ENCODE measurements at regions not wholly inside any gene's neighbourhood (a gene's known extent, or its start where the extent isn't known, plus 50 kb on each side); places are given as distances from the start of the nearest gene placed in this dataset.

DNA sequence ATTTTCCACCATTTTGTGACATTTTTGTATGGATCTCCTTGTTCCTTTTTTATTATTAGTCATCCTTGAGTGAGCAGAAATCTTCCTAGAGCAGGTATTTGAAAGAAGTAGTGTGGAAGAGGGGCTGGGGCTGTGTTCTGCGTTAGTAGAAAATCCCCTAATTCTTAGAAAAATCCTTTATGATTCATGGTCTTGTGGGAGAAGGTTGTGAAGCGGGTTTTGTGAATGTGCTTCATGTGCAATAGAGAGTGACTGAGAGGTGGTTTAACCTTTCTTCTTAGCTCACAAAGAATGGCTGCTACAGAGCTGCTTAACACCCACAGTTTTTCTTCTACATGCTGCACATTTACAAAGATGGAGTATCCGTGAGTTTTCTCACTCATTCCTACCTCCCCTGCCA, 220.5 kb downstream of the IDS start:
- ChIA-PET RAD21 (ENCODE audit: unreplicated experiment) (interaction anchor here (0.7 to 4.0 kb wide), 19 partner anchors 14 to 399 kb away, joined by 3 to 47 read pairs (median 4); no protein-coding TSS in a partner anchor), SMC1A (ENCODE audit: uncharacterized antibody, unreplicated experiment) (interaction anchor here (0.6 to 3.2 kb wide), 20 partner anchors 13 to 404 kb away, joined by 3 to 50 read pairs (median 6); no protein-coding TSS in a partner anchor), CTCF (interaction anchor here (0.6 to 3.1 kb wide), 12 partner anchors 10 to 1234 kb away, joined by 3 to 20 read pairs (median 4); no protein-coding TSS in a partner anchor), POLR2A (interaction anchor here (1.0 to 2.3 kb wide), 6 partner anchors 11 to 85 kb away, joined by 3 to 10 read pairs (median 4); no protein-coding TSS in a partner anchor)
- no peak overlapping the region for H3K4me2 ChIP-seq (ENCODE audit: control insufficient read depth, insufficient read depth)
- no peak overlapping the region for H3K4me3 ChIP-seq
- no peaks in the 10 kb centered on the region for H3K79me2 ChIP-seq (ENCODE audit: control insufficient read depth, insufficient read depth, low read length)
- H4K20me1 ChIP-seq (ENCODE audit: control insufficient read depth, insufficient read depth), result no peaks in the 10 kb centered on the region
- ATAC-seq, result peak; percentile 79
- H2AFZ ChIP-seq (ENCODE audit: control insufficient read depth, low read depth, low read length), result no peak overlapping the region
- no peaks in the 10 kb centered on the region for H3K27me3 ChIP-seq (replicated peaks in 1 of 2; ENCODE audit: control insufficient read depth in 2 of 2, insufficient read depth in 2 of 2, low read length in 1 of 2)
- whole genome bisulfite sequencing (ENCODE audit: insufficient coverage, insufficient replicate concordance, low lambda C conversion rate, missing lambda C conversion rate), result 0% methylated on average over 3 of the region's 3 CpGs
- H3K9me3 ChIP-seq (replicated peaks; ENCODE audit: control insufficient read depth, insufficient read depth, low read length), result no peaks in the 10 kb centered on the region
- no peak for DNase-seq (ENCODE audit: low read depth, low spot score)
- no peak overlapping the region for H3K9ac ChIP-seq (ENCODE audit: control insufficient read depth, insufficient read depth, low read length)
- no peak overlapping the region for H3K27ac ChIP-seq (ENCODE audit: control insufficient read depth, insufficient read depth)
- H3K4me1 ChIP-seq (ENCODE audit: control insufficient read depth, insufficient read depth, low read length), result no peaks in the 10 kb centered on the region
- in situ Hi-C loops (cut with MboI), result loop anchor here (5.0 kb wide), 1 partner anchor 1237 kb away; no protein-coding TSS in a partner anchor
- intact Hi-C loops (cut with micrococcal nuclease; ENCODE audit: unreplicated experiment), result loop anchor here (5.0 to 10.0 kb wide), 7 partner anchors 137 to 1150 kb away; no protein-coding TSS in a partner anchor
- no peaks in the 10 kb centered on the region for H3K36me3 ChIP-seq (ENCODE audit: control insufficient read depth in 2 of 2, insufficient read depth in 2 of 2, low read length in 1 of 2)
- FAIRE-seq, result no peak
- no TSS peak for BruUV-seq (replicated peaks)
- TF ChIP-seq STAT3 (IDR thresholded peaks at IDR 0.05; ENCODE audit: low read depth, low read length), result no peak
- no peak for TF ChIP-seq WRNIP1 (IDR thresholded peaks at IDR 0.05; ENCODE audit: borderline replicate concordance, low read depth, low read length)
- no peak for TF ChIP-seq POLR2AphosphoS5 (IDR thresholded peaks at IDR 0.05; ENCODE audit: low read length)
- TF ChIP-seq RB1 (IDR thresholded peaks at IDR 0.05; ENCODE audit: borderline replicate concordance), result no peak
- no peak for TF ChIP-seq HDAC6 (IDR thresholded peaks at IDR 0.05; ENCODE audit: unreplicated experiment)
- no peak for TF ChIP-seq STAT1 (conservative IDR thresholded peaks at IDR 0.05)
- TF ChIP-seq ZNF274 (IDR thresholded peaks at IDR 0.05; ENCODE audit: insufficient read depth, insufficient read length), result no peak
- TF ChIP-seq ZNF384 (IDR thresholded peaks at IDR 0.05; ENCODE audit: borderline replicate concordance, low read depth, low read length), result no peak
- TF ChIP-seq, protein P1, sequence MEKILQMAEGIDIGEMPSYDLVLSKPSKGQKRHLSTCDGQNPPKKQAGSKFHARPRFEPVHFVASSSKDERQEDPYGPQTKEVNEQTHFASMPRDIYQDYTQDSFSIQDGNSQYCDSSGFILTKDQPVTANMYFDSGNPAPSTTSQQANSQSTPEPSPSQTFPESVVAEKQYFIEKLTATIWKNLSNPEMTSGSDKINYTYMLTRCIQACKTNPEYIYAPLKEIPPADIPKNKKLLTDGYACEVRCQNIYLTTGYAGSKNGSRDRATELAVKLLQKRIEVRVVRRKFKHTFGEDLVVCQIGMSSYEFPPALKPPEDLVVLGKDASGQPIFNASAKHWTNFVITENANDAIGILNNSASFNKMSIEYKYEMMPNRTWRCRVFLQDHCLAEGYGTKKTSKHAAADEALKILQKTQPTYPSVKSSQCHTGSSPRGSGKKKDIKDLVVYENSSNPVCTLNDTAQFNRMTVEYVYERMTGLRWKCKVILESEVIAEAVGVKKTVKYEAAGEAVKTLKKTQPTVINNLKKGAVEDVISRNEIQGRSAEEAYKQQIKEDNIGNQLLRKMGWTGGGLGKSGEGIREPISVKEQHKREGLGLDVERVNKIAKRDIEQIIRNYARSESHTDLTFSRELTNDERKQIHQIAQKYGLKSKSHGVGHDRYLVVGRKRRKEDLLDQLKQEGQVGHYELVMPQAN (conservative IDR thresholded peaks at IDR 0.05), result no peak
- TF ChIP-seq ATF7 (IDR thresholded peaks at IDR 0.05; ENCODE audit: low read depth), result no peak
- TF ChIP-seq PAX5 (IDR thresholded peaks at IDR 0.05; ENCODE audit: borderline replicate concordance, low read depth, low read length), result no peak
- TF ChIP-seq MEF2B (IDR thresholded peaks at IDR 0.05; ENCODE audit: partially characterized antibody, poor library complexity, severe bottlenecking), result peak; percentile 17
- TF ChIP-seq JUNB (IDR thresholded peaks at IDR 0.05), result no peak
- TF ChIP-seq RUNX3 (IDR thresholded peaks at IDR 0.05; ENCODE audit: low read length), result peak; percentile 17; the same call in 1 of the 2 replicates
- TF ChIP-seq, protein P2, sequence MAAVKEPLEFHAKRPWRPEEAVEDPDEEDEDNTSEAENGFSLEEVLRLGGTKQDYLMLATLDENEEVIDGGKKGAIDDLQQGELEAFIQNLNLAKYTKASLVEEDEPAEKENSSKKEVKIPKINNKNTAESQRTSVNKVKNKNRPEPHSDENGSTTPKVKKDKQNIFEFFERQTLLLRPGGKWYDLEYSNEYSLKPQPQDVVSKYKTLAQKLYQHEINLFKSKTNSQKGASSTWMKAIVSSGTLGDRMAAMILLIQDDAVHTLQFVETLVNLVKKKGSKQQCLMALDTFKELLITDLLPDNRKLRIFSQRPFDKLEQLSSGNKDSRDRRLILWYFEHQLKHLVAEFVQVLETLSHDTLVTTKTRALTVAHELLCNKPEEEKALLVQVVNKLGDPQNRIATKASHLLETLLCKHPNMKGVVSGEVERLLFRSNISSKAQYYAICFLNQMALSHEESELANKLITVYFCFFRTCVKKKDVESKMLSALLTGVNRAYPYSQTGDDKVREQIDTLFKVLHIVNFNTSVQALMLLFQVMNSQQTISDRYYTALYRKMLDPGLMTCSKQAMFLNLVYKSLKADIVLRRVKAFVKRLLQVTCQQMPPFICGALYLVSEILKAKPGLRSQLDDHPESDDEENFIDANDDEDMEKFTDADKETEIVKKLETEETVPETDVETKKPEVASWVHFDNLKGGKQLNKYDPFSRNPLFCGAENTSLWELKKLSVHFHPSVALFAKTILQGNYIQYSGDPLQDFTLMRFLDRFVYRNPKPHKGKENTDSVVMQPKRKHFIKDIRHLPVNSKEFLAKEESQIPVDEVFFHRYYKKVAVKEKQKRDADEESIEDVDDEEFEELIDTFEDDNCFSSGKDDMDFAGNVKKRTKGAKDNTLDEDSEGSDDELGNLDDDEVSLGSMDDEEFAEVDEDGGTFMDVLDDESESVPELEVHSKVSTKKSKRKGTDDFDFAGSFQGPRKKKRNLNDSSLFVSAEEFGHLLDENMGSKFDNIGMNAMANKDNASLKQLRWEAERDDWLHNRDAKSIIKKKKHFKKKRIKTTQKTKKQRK (IDR thresholded peaks at IDR 0.05; ENCODE audit: low read depth, low read length), result no peak
- TF ChIP-seq, protein P3, sequence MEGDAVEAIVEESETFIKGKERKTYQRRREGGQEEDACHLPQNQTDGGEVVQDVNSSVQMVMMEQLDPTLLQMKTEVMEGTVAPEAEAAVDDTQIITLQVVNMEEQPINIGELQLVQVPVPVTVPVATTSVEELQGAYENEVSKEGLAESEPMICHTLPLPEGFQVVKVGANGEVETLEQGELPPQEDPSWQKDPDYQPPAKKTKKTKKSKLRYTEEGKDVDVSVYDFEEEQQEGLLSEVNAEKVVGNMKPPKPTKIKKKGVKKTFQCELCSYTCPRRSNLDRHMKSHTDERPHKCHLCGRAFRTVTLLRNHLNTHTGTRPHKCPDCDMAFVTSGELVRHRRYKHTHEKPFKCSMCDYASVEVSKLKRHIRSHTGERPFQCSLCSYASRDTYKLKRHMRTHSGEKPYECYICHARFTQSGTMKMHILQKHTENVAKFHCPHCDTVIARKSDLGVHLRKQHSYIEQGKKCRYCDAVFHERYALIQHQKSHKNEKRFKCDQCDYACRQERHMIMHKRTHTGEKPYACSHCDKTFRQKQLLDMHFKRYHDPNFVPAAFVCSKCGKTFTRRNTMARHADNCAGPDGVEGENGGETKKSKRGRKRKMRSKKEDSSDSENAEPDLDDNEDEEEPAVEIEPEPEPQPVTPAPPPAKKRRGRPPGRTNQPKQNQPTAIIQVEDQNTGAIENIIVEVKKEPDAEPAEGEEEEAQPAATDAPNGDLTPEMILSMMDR (IDR thresholded peaks at IDR 0.05 in 2 of 3, conservative IDR thresholded peaks at IDR 0.05 in 1 of 3; ENCODE audit: control insufficient read depth in 2 of 3, extremely low read depth in 1 of 3, insufficient read depth in 1 of 3, low read depth in 3 of 3, low read length in 3 of 3), result no peak
- TF ChIP-seq ZZZ3 (IDR thresholded peaks at IDR 0.05; ENCODE audit: control insufficient read depth, insufficient read length, low read depth), result no peak
- TF ChIP-seq CEBPB (IDR thresholded peaks at IDR 0.05; ENCODE audit: borderline replicate concordance in 1 of 2, low read depth in 2 of 2, low read length in 2 of 2), result no peak

Data from GM12878 (cell line).